IMR-90 (cell line): ENCODE measurements at regions not wholly inside any gene's neighbourhood (a gene's known extent, or its start where the extent isn't known, plus 50 kb on each side); places are given as distances from the start of the nearest gene placed in this dataset.

ENCODE experiments used
- ATAC-seq: fragments of 200-7000 bp; cut with Tn5 transposase; 2 replicates; pipeline ENCODE4 v1.9.1; 2020; ENCODE audit warnings: low read depth, mild to moderate bottlenecking, moderate library complexity
- BruUV-seq: library from RNA; stranded (reverse); fragments of 400-500 nt; replicated peaks from 2 replicates; lab custom pipeline; 2021; lab: Mats Ljungman, UMichigan
- CTCF ChIA-PET: fragments of 300-600 bp; formaldehyde crosslinking; extraction: SDS; loops from one replicate; lab custom pipeline; 2021; ENCODE audit warnings: antibody characterized with exemption; lab: Yijun Ruan, JAX
- POLR2A ChIA-PET: fragments of 300-600 bp; sonication (Branson Sonifier 250); formaldehyde crosslinking; loops from one replicate; lab custom pipeline; 2022; ENCODE audit warnings: antibody characterized with exemption; ENCODE audit not compliant: unreplicated experiment; lab: Charles Lee
- DNase-seq: peaks from one replicate; pipeline ENCODE4 v3.0.0; 2013
- H2AFZ ChIP-seq: replicated peaks from 2 replicates; pipeline ENCODE3; 2013; ENCODE audit warnings: low read length, mild to moderate bottlenecking; ENCODE audit not compliant: poor library complexity
- H2AK5ac ChIP-seq: 2 replicates; pipeline ENCODE4 v1.6.1; 2013; ENCODE audit warnings: low read depth, low read length, inconsistent platforms
- H2AK9ac ChIP-seq: replicated peaks from 2 replicates; pipeline ENCODE3; 2013; ENCODE audit warnings: mild to moderate bottlenecking, low read depth, low read length, moderate library complexity; ENCODE audit not compliant: poor library complexity
- H2BK120ac ChIP-seq: 2 replicates; pipeline ENCODE4 v1.6.1; 2013; ENCODE audit warnings: low read depth, low read length, inconsistent platforms
- H2BK15ac ChIP-seq: 3 replicates; pipeline ENCODE4 v1.6.1; 2013; ENCODE audit warnings: low read depth, low read length, inconsistent platforms
- H2BK20ac ChIP-seq: 2 replicates; pipeline ENCODE4 v1.6.1; 2013; ENCODE audit warnings: low read depth, mild to moderate bottlenecking, inconsistent platforms, low read length, moderate library complexity
- H2BK5ac ChIP-seq: 2 replicates; pipeline ENCODE4 v1.6.1; 2013; ENCODE audit warnings: mild to moderate bottlenecking, low read depth, low read length, inconsistent platforms; ENCODE audit not compliant: poor library complexity, severe bottlenecking
- H3K14ac ChIP-seq: replicated peaks from 2 replicates; pipeline ENCODE4 v1.6.1; 2013; ENCODE audit warnings: low read depth, low read length, inconsistent platforms
- H3K18ac ChIP-seq: 2 replicates; pipeline ENCODE4 v1.6.1; 2013; ENCODE audit warnings: low read depth, low read length, control low read depth
- H3K23ac ChIP-seq: 2 replicates; pipeline ENCODE4 v1.6.1; 2013; ENCODE audit warnings: low read depth, low read length, inconsistent platforms
- H3K27ac ChIP-seq: 2 replicates; pipeline ENCODE4 v1.5.1; 2013; ENCODE audit warnings: mild to moderate bottlenecking, control low read depth, low read length; ENCODE audit not compliant: insufficient read depth
- H3K27me3 ChIP-seq: 2 replicates; pipeline ENCODE4 v1.6.1; 2013; ENCODE audit warnings: low read length; ENCODE audit not compliant: control insufficient read depth, insufficient read depth
- H3K36me3 ChIP-seq: 2 replicates; pipeline ENCODE4 v1.6.1; 2013; ENCODE audit warnings: low read length, mixed read lengths; ENCODE audit not compliant: control insufficient read depth, insufficient read depth
- H3K4ac ChIP-seq: 2 replicates; pipeline ENCODE4 v1.6.1; 2013; ENCODE audit warnings: low read depth, low read length, inconsistent platforms
- H3K4me1 ChIP-seq: 2 replicates; pipeline ENCODE4 v1.6.1; 2013; ENCODE audit warnings: low read length, mixed read lengths; ENCODE audit not compliant: control insufficient read depth, insufficient read depth
- H3K4me2 ChIP-seq: 2 replicates; pipeline ENCODE4 v1.6.1; 2013; ENCODE audit warnings: low read depth, mild to moderate bottlenecking, control low read depth, low read length, moderate library complexity
- H3K4me3 ChIP-seq: 2 replicates; pipeline ENCODE4 v1.5.1; 2013; ENCODE audit warnings: low read depth, mild to moderate bottlenecking, control low read depth, low read length, moderate library complexity; ENCODE audit not compliant: insufficient read depth
- H3K56ac ChIP-seq: 2 replicates; pipeline ENCODE4 v1.6.1; 2013; ENCODE audit warnings: low read length, inconsistent platforms; ENCODE audit not compliant: insufficient read depth; ENCODE audit errors: extremely low read depth
- H3K79me1 ChIP-seq, 2 experiments: 2 replicates each; pipeline ENCODE4 v1.6.1; 2013; ENCODE audit warnings: low read length in 2 of 2, inconsistent platforms in 1 of 2, low read depth in 1 of 2
- H3K9ac ChIP-seq: 2 replicates; pipeline ENCODE4 v1.6.1; 2013; ENCODE audit warnings: low read depth, low read length, control low read depth
- H3K9me1 ChIP-seq: 2 replicates; pipeline ENCODE4 v1.6.1; 2013; ENCODE audit warnings: low read length, inconsistent platforms; ENCODE audit not compliant: insufficient read depth
- H3K9me3 ChIP-seq: 2 replicates; pipeline ENCODE4 v1.6.1; 2013; ENCODE audit warnings: low read length; ENCODE audit not compliant: control insufficient read depth, insufficient read depth
- H4K20me1 ChIP-seq: 2 replicates; pipeline ENCODE4 v1.6.1; 2013; ENCODE audit warnings: low read length, inconsistent platforms; ENCODE audit not compliant: insufficient read depth
- H4K5ac ChIP-seq: 2 replicates; pipeline ENCODE4 v1.6.1; 2013; ENCODE audit warnings: mild to moderate bottlenecking, low read depth, low read length, control low read depth
- H4K8ac ChIP-seq, 2 experiments: 2 replicates each; pipeline ENCODE4 v1.6.1; 2013; ENCODE audit warnings: low read depth in 2 of 2, low read length in 2 of 2, control low read depth in 1 of 2, inconsistent platforms in 1 of 2
- H4K91ac ChIP-seq: 2 replicates; pipeline ENCODE4 v1.6.1; 2013; ENCODE audit warnings: low read depth, low read length, inconsistent platforms; ENCODE audit not compliant: insufficient read depth
- NFE2L2 ChIP-seq: fragments of 150-350 bp; IDR thresholded peaks from 2 replicates; pipeline ENCODE4 v1.6.1; 2016; ENCODE audit warnings: low read depth, mild to moderate bottlenecking, low read length
- POLR2A ChIP-seq: IDR thresholded peaks from 2 replicates; pipeline ENCODE4 v1.6.1; 2012; ENCODE audit warnings: mild to moderate bottlenecking, low read depth, low read length
- WGBS, 2 experiments: methylation state at CpG; one replicate each; pipeline versions ENCODE4 v1.1.5 to v1.1.7; 2013; ENCODE audit warnings: missing lambda C conversion rate in 2 of 2; ENCODE audit not compliant: insufficient read length in 1 of 2; ENCODE audit errors: extremely low coverage in 2 of 2; 5-methylcytosine and 5-hydroxymethylcytosine counted together
- dilution Hi-C: fragments of 300-500 bp; cut with HindIII; formaldehyde crosslinking; loops from one replicate; pipeline ENCODE4 v1.14.3; 2018; ENCODE audit warnings: low sequenced_read_pairs; ENCODE audit not compliant: unreplicated experiment
- in situ Hi-C: fragments of 300-500 bp; cut with MboI; formaldehyde crosslinking; loops from 3 replicates; pipeline ENCODE4 v1.14.3; 2019; ENCODE audit warnings: low sequenced_read_pairs, inconsistent platforms, mixed read lengths
- intact Hi-C: fragments of 100-400 bp; cut with micrococcal nuclease; formaldehyde crosslinking; loops from 2 replicates; pipeline ENCODE4 v1.10.0; 2022

GRCh38 chr11:92480499-92480898, 255.9 kb downstream of the FAT3 start:
- ChIA-PET CTCF (no interaction called here), POLR2A (no interaction called here)
- Histone ChIP-seq H4K20me1 (no peaks in the 10 kb centered on the region), H2BK5ac (no peak overlapping the region), H4K8ac (no peak overlapping the region), H2BK20ac (no peak overlapping the region), H3K9me3 (no peaks in the 10 kb centered on the region), H3K9me1 (no peaks in the 10 kb centered on the region), H3K4me2 (no peak overlapping the region), H2BK120ac (no peak overlapping the region), H4K91ac (no peak overlapping the region), H3K36me3 (no peaks in the 10 kb centered on the region), H3K27ac (no peak overlapping the region), H2AK9ac (no peak overlapping the region), H3K14ac (no peak overlapping the region), H3K4me1 (no peaks in the 10 kb centered on the region), H3K79me1 (no peaks in the 10 kb centered on the region), H2AK5ac (no peak overlapping the region), H4K5ac (no peak overlapping the region), H3K4me3 (no peak overlapping the region), H3K27me3 (no peaks in the 10 kb centered on the region), H2BK15ac (no peak overlapping the region), H3K23ac (no peak overlapping the region), H3K18ac (no peak overlapping the region), H3K9ac (no peak overlapping the region), H3K56ac (no peak overlapping the region), H2AFZ (no peak overlapping the region), H3K4ac (no peak overlapping the region)
- DNase-seq (peak; percentile 11), ATAC-seq (no peak)
- WGBS, 2 experiments: no CpG with 5 or more reads among the region's 1 CpG
- intact Hi-C loops (no loop called here), dilution Hi-C loops (no loop called here), in situ Hi-C loops (no loop called here)
- no TSS peak for BruUV-seq
- no peak for TF ChIP-seq NFE2L2
- no peak for TF ChIP-seq POLR2A
